IMR-90 (cell line): ENCODE measurements at regions not wholly inside any gene's neighbourhood (a gene's known extent, or its start where the extent isn't known, plus 50 kb on each side); places are given as distances from the start of the nearest gene placed in this dataset.

Source experiments
- ATAC-seq: fragments of 200-7000 bp; cut with Tn5 transposase; 2 replicates; pipeline ENCODE4 v1.9.1; 2020; ENCODE audit warnings: low read depth, mild to moderate bottlenecking, moderate library complexity
- BruUV-seq: library from RNA; stranded (reverse); fragments of 400-500 nt; replicated peaks from 2 replicates; lab custom pipeline; 2021; lab: Mats Ljungman, UMichigan
- CTCF ChIA-PET: fragments of 300-600 bp; formaldehyde crosslinking; extraction: SDS; loops from one replicate; lab custom pipeline; 2021; ENCODE audit warnings: antibody characterized with exemption; lab: Yijun Ruan, JAX
- POLR2A ChIA-PET: fragments of 300-600 bp; sonication (Branson Sonifier 250); formaldehyde crosslinking; loops from one replicate; lab custom pipeline; 2022; ENCODE audit warnings: antibody characterized with exemption; ENCODE audit not compliant: unreplicated experiment; lab: Charles Lee
- DNase-seq: peaks from one replicate; pipeline ENCODE4 v3.0.0; 2013
- H2AFZ ChIP-seq: replicated peaks from 2 replicates; pipeline ENCODE3; 2013; ENCODE audit warnings: low read length, mild to moderate bottlenecking; ENCODE audit not compliant: poor library complexity
- H2AK5ac ChIP-seq: 2 replicates; pipeline ENCODE4 v1.6.1; 2013; ENCODE audit warnings: low read depth, low read length, inconsistent platforms
- H2AK9ac ChIP-seq: replicated peaks from 2 replicates; pipeline ENCODE3; 2013; ENCODE audit warnings: mild to moderate bottlenecking, low read depth, low read length, moderate library complexity; ENCODE audit not compliant: poor library complexity
- H2BK120ac ChIP-seq: 2 replicates; pipeline ENCODE4 v1.6.1; 2013; ENCODE audit warnings: low read depth, low read length, inconsistent platforms
- H2BK15ac ChIP-seq: 3 replicates; pipeline ENCODE4 v1.6.1; 2013; ENCODE audit warnings: low read depth, low read length, inconsistent platforms
- H2BK20ac ChIP-seq: 2 replicates; pipeline ENCODE4 v1.6.1; 2013; ENCODE audit warnings: low read depth, mild to moderate bottlenecking, inconsistent platforms, low read length, moderate library complexity
- H2BK5ac ChIP-seq: 2 replicates; pipeline ENCODE4 v1.6.1; 2013; ENCODE audit warnings: mild to moderate bottlenecking, low read depth, low read length, inconsistent platforms; ENCODE audit not compliant: poor library complexity, severe bottlenecking
- H3K14ac ChIP-seq: replicated peaks from 2 replicates; pipeline ENCODE4 v1.6.1; 2013; ENCODE audit warnings: low read depth, low read length, inconsistent platforms
- H3K18ac ChIP-seq: 2 replicates; pipeline ENCODE4 v1.6.1; 2013; ENCODE audit warnings: low read depth, low read length, control low read depth
- H3K23ac ChIP-seq: 2 replicates; pipeline ENCODE4 v1.6.1; 2013; ENCODE audit warnings: low read depth, low read length, inconsistent platforms
- H3K27ac ChIP-seq: 2 replicates; pipeline ENCODE4 v1.5.1; 2013; ENCODE audit warnings: mild to moderate bottlenecking, control low read depth, low read length; ENCODE audit not compliant: insufficient read depth
- H3K27me3 ChIP-seq: 2 replicates; pipeline ENCODE4 v1.6.1; 2013; ENCODE audit warnings: low read length; ENCODE audit not compliant: control insufficient read depth, insufficient read depth
- H3K36me3 ChIP-seq: 2 replicates; pipeline ENCODE4 v1.6.1; 2013; ENCODE audit warnings: low read length, mixed read lengths; ENCODE audit not compliant: control insufficient read depth, insufficient read depth
- H3K4ac ChIP-seq: 2 replicates; pipeline ENCODE4 v1.6.1; 2013; ENCODE audit warnings: low read depth, low read length, inconsistent platforms
- H3K4me1 ChIP-seq: 2 replicates; pipeline ENCODE4 v1.6.1; 2013; ENCODE audit warnings: low read length, mixed read lengths; ENCODE audit not compliant: control insufficient read depth, insufficient read depth
- H3K4me2 ChIP-seq: 2 replicates; pipeline ENCODE4 v1.6.1; 2013; ENCODE audit warnings: low read depth, mild to moderate bottlenecking, control low read depth, low read length, moderate library complexity
- H3K4me3 ChIP-seq: 2 replicates; pipeline ENCODE4 v1.5.1; 2013; ENCODE audit warnings: low read depth, mild to moderate bottlenecking, control low read depth, low read length, moderate library complexity; ENCODE audit not compliant: insufficient read depth
- H3K56ac ChIP-seq: 2 replicates; pipeline ENCODE4 v1.6.1; 2013; ENCODE audit warnings: low read length, inconsistent platforms; ENCODE audit not compliant: insufficient read depth; ENCODE audit errors: extremely low read depth
- H3K79me1 ChIP-seq, 2 experiments: 2 replicates each; pipeline ENCODE4 v1.6.1; 2013; ENCODE audit warnings: low read length in 2 of 2, inconsistent platforms in 1 of 2, low read depth in 1 of 2
- H3K9ac ChIP-seq: 2 replicates; pipeline ENCODE4 v1.6.1; 2013; ENCODE audit warnings: low read depth, low read length, control low read depth
- H3K9me1 ChIP-seq: 2 replicates; pipeline ENCODE4 v1.6.1; 2013; ENCODE audit warnings: low read length, inconsistent platforms; ENCODE audit not compliant: insufficient read depth
- H3K9me3 ChIP-seq: 2 replicates; pipeline ENCODE4 v1.6.1; 2013; ENCODE audit warnings: low read length; ENCODE audit not compliant: control insufficient read depth, insufficient read depth
- H4K20me1 ChIP-seq: 2 replicates; pipeline ENCODE4 v1.6.1; 2013; ENCODE audit warnings: low read length, inconsistent platforms; ENCODE audit not compliant: insufficient read depth
- H4K5ac ChIP-seq: 2 replicates; pipeline ENCODE4 v1.6.1; 2013; ENCODE audit warnings: mild to moderate bottlenecking, low read depth, low read length, control low read depth
- H4K8ac ChIP-seq, 2 experiments: 2 replicates each; pipeline ENCODE4 v1.6.1; 2013; ENCODE audit warnings: low read depth in 2 of 2, low read length in 2 of 2, control low read depth in 1 of 2, inconsistent platforms in 1 of 2
- H4K91ac ChIP-seq: 2 replicates; pipeline ENCODE4 v1.6.1; 2013; ENCODE audit warnings: low read depth, low read length, inconsistent platforms; ENCODE audit not compliant: insufficient read depth
- BHLHE40 ChIP-seq: fragments of 150-350 bp; IDR thresholded peaks from 2 replicates; pipeline ENCODE4 v1.6.1; 2016; ENCODE audit warnings: mild to moderate bottlenecking, low read depth, low read length
- CEBPB ChIP-seq: IDR thresholded peaks from 2 replicates; pipeline ENCODE4 v1.6.1; 2012; ENCODE audit warnings: low read depth, low read length, improper control_type of control experiment
- CHD1 ChIP-seq: IDR thresholded peaks from 2 replicates; pipeline ENCODE4 v1.6.1; 2012; ENCODE audit warnings: low read depth, low read length, improper control_type of control experiment
- FOS ChIP-seq: fragments of 150-350 bp; IDR thresholded peaks from 2 replicates; pipeline ENCODE4 v1.6.1; 2016; ENCODE audit warnings: low read depth, low read length
- MAFK ChIP-seq: IDR thresholded peaks from 2 replicates; pipeline ENCODE4 v1.6.1; 2012; ENCODE audit warnings: low read depth, low read length, improper control_type of control experiment
- MAZ ChIP-seq: IDR thresholded peaks from 2 replicates; pipeline ENCODE4 v1.6.1; 2012; ENCODE audit warnings: low read depth, mild to moderate bottlenecking, low read length, improper control_type of control experiment, moderate library complexity, borderline replicate concordance
- MXI1 ChIP-seq: IDR thresholded peaks from 2 replicates; pipeline ENCODE4 v1.6.1; 2012; ENCODE audit warnings: low read depth, mild to moderate bottlenecking, low read length, moderate library complexity, borderline replicate concordance
- NFE2L2 ChIP-seq: fragments of 150-350 bp; IDR thresholded peaks from 2 replicates; pipeline ENCODE4 v1.6.1; 2016; ENCODE audit warnings: low read depth, mild to moderate bottlenecking, low read length
- POLR2A ChIP-seq: IDR thresholded peaks from 2 replicates; pipeline ENCODE4 v1.6.1; 2012; ENCODE audit warnings: mild to moderate bottlenecking, low read depth, low read length
- RAD21 ChIP-seq: IDR thresholded peaks from 2 replicates; pipeline ENCODE4 v1.6.1; 2012; ENCODE audit warnings: low read length, improper control_type of control experiment
- RCOR1 ChIP-seq: IDR thresholded peaks from 2 replicates; pipeline ENCODE4 v1.6.1; 2012; ENCODE audit warnings: mild to moderate bottlenecking, low read length, improper control_type of control experiment; ENCODE audit not compliant: insufficient replicate concordance
- RFX5 ChIP-seq: IDR thresholded peaks from 2 replicates; pipeline ENCODE4 v1.8.0; 2012; ENCODE audit warnings: low read depth, mild to moderate bottlenecking, low read length, moderate library complexity
- SMC3 ChIP-seq: fragments of 150-350 bp; IDR thresholded peaks from 2 replicates; pipeline ENCODE4 v1.6.1; 2016; ENCODE audit warnings: low read depth, mild to moderate bottlenecking, antibody characterized with exemption, low read length, moderate library complexity
- WGBS, 2 experiments: methylation state at CpG; one replicate each; pipeline versions ENCODE4 v1.1.5 to v1.1.7; 2013; ENCODE audit warnings: missing lambda C conversion rate in 2 of 2; ENCODE audit not compliant: insufficient read length in 1 of 2; ENCODE audit errors: extremely low coverage in 2 of 2; 5-methylcytosine and 5-hydroxymethylcytosine counted together
- dilution Hi-C: fragments of 300-500 bp; cut with HindIII; formaldehyde crosslinking; loops from one replicate; pipeline ENCODE4 v1.14.3; 2018; ENCODE audit warnings: low sequenced_read_pairs; ENCODE audit not compliant: unreplicated experiment
- in situ Hi-C: fragments of 300-500 bp; cut with MboI; formaldehyde crosslinking; loops from 3 replicates; pipeline ENCODE4 v1.14.3; 2019; ENCODE audit warnings: low sequenced_read_pairs, inconsistent platforms, mixed read lengths
- intact Hi-C: fragments of 100-400 bp; cut with micrococcal nuclease; formaldehyde crosslinking; loops from 2 replicates; pipeline ENCODE4 v1.10.0; 2022
- TF ChIP-seq, protein P1 (sequence below): conservative IDR thresholded peaks from 2 replicates; pipeline ENCODE4 v1.5.1; 2012; ENCODE audit warnings: mild to moderate bottlenecking, low read depth, low read length, improper control_type of control experiment
- TF ChIP-seq, protein P2 (sequence below): fragments of 150-350 bp; IDR thresholded peaks from 2 replicates; pipeline ENCODE4 v1.6.1; 2016; ENCODE audit warnings: low read depth, mild to moderate bottlenecking, low read length, moderate library complexity, borderline replicate concordance
- TF ChIP-seq, protein P3 (sequence below): fragments of 150-350 bp; IDR thresholded peaks from 2 replicates; pipeline ENCODE4 v1.6.1; 2017; ENCODE audit warnings: mild to moderate bottlenecking, antibody characterized with exemption, low read length, low read depth

DNA sequence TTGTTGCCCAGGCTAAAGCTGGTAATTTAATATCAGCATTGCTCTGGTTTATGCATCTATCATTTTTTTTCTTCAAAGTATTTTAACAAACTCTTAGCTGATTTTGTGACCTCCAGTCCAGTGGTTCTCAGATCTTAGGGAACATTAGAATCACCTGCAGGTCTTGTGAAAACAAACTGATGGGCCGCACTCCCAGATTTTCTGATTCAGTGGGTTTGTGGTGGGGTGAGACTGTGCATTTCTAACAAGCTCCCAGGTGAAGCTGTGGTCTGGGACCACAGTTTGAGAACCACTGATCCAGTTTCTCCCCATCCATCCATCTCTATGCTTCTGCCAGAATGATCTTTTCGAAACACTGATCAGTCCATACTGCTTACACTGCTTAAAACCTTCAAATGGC, 305.7 kb upstream of the USP24 start:
- DNase-seq: no peak
- no peaks in the 10 kb centered on the region for H3K27me3 ChIP-seq
- peak overlapping the region; percentile 90 for H4K5ac ChIP-seq
- no peaks in the 10 kb centered on the region for H4K20me1 ChIP-seq
- H2BK15ac ChIP-seq: peak overlapping the region; percentile 30; the same call in 2 of the 3 replicates
- H3K23ac ChIP-seq: peak overlapping the region; percentile 83; the same call in 1 of the 2 replicates
- intact Hi-C loops: no loop called here
- ChIA-PET POLR2A (no interaction called here), CTCF (no interaction called here)
- H3K4me3 ChIP-seq: no peak overlapping the region
- 100% methylated on average over 1 of the region's 2 CpGs; no CpG with 5 or more reads in 1 of the 2 experiments for WGBS, 2 experiments
- H3K4me1 ChIP-seq: peaks cover 21% of the 10 kb centered on the region
- peak overlapping the region; percentile 91 for H3K18ac ChIP-seq
- in situ Hi-C loops: loop anchor here (25.0 kb wide), 1 partner anchor 1291 kb away; the partner anchor contains the start of gene FYB2
- H3K4me2 ChIP-seq: no peak overlapping the region
- no peak overlapping the region for H2AK9ac ChIP-seq
- TF ChIP-seq, protein P1, sequence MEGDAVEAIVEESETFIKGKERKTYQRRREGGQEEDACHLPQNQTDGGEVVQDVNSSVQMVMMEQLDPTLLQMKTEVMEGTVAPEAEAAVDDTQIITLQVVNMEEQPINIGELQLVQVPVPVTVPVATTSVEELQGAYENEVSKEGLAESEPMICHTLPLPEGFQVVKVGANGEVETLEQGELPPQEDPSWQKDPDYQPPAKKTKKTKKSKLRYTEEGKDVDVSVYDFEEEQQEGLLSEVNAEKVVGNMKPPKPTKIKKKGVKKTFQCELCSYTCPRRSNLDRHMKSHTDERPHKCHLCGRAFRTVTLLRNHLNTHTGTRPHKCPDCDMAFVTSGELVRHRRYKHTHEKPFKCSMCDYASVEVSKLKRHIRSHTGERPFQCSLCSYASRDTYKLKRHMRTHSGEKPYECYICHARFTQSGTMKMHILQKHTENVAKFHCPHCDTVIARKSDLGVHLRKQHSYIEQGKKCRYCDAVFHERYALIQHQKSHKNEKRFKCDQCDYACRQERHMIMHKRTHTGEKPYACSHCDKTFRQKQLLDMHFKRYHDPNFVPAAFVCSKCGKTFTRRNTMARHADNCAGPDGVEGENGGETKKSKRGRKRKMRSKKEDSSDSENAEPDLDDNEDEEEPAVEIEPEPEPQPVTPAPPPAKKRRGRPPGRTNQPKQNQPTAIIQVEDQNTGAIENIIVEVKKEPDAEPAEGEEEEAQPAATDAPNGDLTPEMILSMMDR: no peak
- TF ChIP-seq MXI1 (no peak), MAFK (no peak), NFE2L2 (no peak), SMC3 (no peak), MAZ (no peak), CEBPB (no peak), RAD21 (no peak), POLR2A (no peak), BHLHE40 (no peak), FOS (no peak), RCOR1 (no peak), RFX5 (no peak), CHD1 (no peak)
- TF ChIP-seq, protein P2, sequence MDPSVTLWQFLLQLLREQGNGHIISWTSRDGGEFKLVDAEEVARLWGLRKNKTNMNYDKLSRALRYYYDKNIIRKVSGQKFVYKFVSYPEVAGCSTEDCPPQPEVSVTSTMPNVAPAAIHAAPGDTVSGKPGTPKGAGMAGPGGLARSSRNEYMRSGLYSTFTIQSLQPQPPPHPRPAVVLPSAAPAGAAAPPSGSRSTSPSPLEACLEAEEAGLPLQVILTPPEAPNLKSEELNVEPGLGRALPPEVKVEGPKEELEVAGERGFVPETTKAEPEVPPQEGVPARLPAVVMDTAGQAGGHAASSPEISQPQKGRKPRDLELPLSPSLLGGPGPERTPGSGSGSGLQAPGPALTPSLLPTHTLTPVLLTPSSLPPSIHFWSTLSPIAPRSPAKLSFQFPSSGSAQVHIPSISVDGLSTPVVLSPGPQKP: no peak
- TF ChIP-seq, protein P3, sequence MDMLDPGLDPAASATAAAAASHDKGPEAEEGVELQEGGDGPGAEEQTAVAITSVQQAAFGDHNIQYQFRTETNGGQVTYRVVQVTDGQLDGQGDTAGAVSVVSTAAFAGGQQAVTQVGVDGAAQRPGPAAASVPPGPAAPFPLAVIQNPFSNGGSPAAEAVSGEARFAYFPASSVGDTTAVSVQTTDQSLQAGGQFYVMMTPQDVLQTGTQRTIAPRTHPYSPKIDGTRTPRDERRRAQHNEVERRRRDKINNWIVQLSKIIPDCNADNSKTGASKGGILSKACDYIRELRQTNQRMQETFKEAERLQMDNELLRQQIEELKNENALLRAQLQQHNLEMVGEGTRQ: no peak
- no TSS peak for BruUV-seq
- H3K79me1 ChIP-seq: no peaks in the 10 kb centered on the region
- H3K36me3 ChIP-seq: no peaks in the 10 kb centered on the region
- peak overlapping the region; percentile 97 for H3K4ac ChIP-seq
- H3K9ac ChIP-seq: no peak overlapping the region; the same call in 1 of the 2 replicates
- peak overlapping the region; percentile 96 for H2BK20ac ChIP-seq
- H2AK5ac ChIP-seq: peak overlapping the region; percentile 92
- H3K9me1 ChIP-seq: peaks cover 11% of the 10 kb centered on the region
- H3K56ac ChIP-seq: no peak overlapping the region
- peak overlapping the region; percentile 55 to 80; a peak in 3 of 4 replicates for H4K8ac ChIP-seq
- no peak for ATAC-seq
- peak overlapping the region; percentile 71 for H2BK5ac ChIP-seq
- peak overlapping the region; percentile 97; the same call in 1 of the 2 replicates for H3K27ac ChIP-seq
- H2BK120ac ChIP-seq: peak overlapping the region; percentile 94
- H3K14ac ChIP-seq: peak overlapping the region; percentile 95; the same call in 1 of the 2 replicates
- peak overlapping the region; percentile 91 for H4K91ac ChIP-seq
- no peaks in the 10 kb centered on the region for H3K9me3 ChIP-seq
- H2AFZ ChIP-seq: no peak overlapping the region
- dilution Hi-C loops: no loop called here
